SU-DHL-6 (cell line): ENCODE measurements at regions not wholly inside any gene's neighbourhood (a gene's known extent, or its start where the extent isn't known, plus 50 kb on each side); places are given as distances from the start of the nearest gene placed in this dataset.

Experiments used
- H2AFZ ChIP-seq: fragments of 200-600 bp; sonication (generic); 2 replicates; pipeline ENCODE4 v1.6.1; 2014; ENCODE audit warnings: low read depth, mild to moderate bottlenecking, moderate library complexity, mixed read lengths, antibody characterized with exemption, low read length; ENCODE audit not compliant: severe bottlenecking
- H3F3A ChIP-seq: fragments of 200-600 bp; shearing (Covaris generic); 2 replicates; pipeline ENCODE4 v1.6.0; 2016; ENCODE audit warnings: antibody characterized with exemption, mild to moderate bottlenecking; ENCODE audit not compliant: insufficient read depth
- H3K27ac ChIP-seq: fragments of 200-600 bp; sonication (generic); 2 replicates; pipeline ENCODE4 v1.5.1; 2016; ENCODE audit warnings: low read depth, mild to moderate bottlenecking, low read length, moderate library complexity, mixed read lengths
- H3K27me3 ChIP-seq: fragments of 200-600 bp; sonication (generic), shearing (Covaris generic); 2 replicates; pipeline ENCODE4 v1.6.0; 2014; ENCODE audit warnings: mild to moderate bottlenecking, low read length
- H3K36me3 ChIP-seq: fragments of 200-600 bp; sonication (generic); 2 replicates; pipeline ENCODE4 v1.6.1; 2014; ENCODE audit warnings: mild to moderate bottlenecking, low read length, mixed read lengths
- H3K4me2 ChIP-seq: fragments of 300-600, 200-600 bp; shearing (Covaris generic), sonication (generic); 2 replicates; pipeline ENCODE4 v1.6.0; 2014; ENCODE audit warnings: low read length, low read depth, mild to moderate bottlenecking; ENCODE audit not compliant: poor library complexity, severe bottlenecking
- H3K4me3 ChIP-seq: fragments of 200-600 bp; sonication (generic); 2 replicates; pipeline ENCODE4 v1.5.1; 2014; ENCODE audit warnings: antibody characterized with exemption, low read length, mild to moderate bottlenecking, mixed read lengths; ENCODE audit not compliant: insufficient read depth, poor library complexity, severe bottlenecking
- H3K79me2 ChIP-seq: fragments of 200-600 bp; sonication (generic); 2 replicates; pipeline ENCODE4 v1.6.1; 2014; ENCODE audit warnings: mild to moderate bottlenecking, low read length, moderate library complexity; ENCODE audit not compliant: insufficient read depth
- H3K9ac ChIP-seq: fragments of 200-600 bp; sonication (generic); 2 replicates; pipeline ENCODE4 v1.7.0; 2014; ENCODE audit warnings: mild to moderate bottlenecking, low read length
- H3K9me2 ChIP-seq: fragments of 200-600 bp; sonication (generic); replicated peaks from 2 replicates; pipeline ENCODE4 v1.6.1; 2014; ENCODE audit warnings: low read length; ENCODE audit not compliant: insufficient read depth
- H3K9me3 ChIP-seq: fragments of 200-600 bp; sonication (generic); 2 replicates; pipeline ENCODE4 v1.6.1; 2014; ENCODE audit warnings: low read length, mixed read lengths; ENCODE audit not compliant: insufficient read depth
- H4K20me1 ChIP-seq: fragments of 200-600 bp; sonication (generic); 2 replicates; pipeline ENCODE4 v1.6.1; 2014; ENCODE audit warnings: low read depth, mild to moderate bottlenecking, antibody characterized with exemption, low read length, moderate library complexity, mixed read lengths
- EZH2phosphoT487 ChIP-seq: fragments of 200-600 bp; sonication (generic), shearing (Covaris generic); conservative IDR thresholded peaks from 2 replicates; pipeline ENCODE4 v1.6.1; 2018; ENCODE audit warnings: mild to moderate bottlenecking, antibody characterized with exemption, low read length, moderate library complexity, mixed read lengths
- TF ChIP-seq, protein P1 (sequence below): fragments of 200-600 bp; sonication (generic); IDR thresholded peaks from one replicate; pipeline ENCODE4 v1.5.1; 2017; ENCODE audit warnings: antibody characterized with exemption, mild to moderate bottlenecking, low read length, moderate library complexity; ENCODE audit not compliant: insufficient read depth, poor library complexity, severe bottlenecking

DNA sequence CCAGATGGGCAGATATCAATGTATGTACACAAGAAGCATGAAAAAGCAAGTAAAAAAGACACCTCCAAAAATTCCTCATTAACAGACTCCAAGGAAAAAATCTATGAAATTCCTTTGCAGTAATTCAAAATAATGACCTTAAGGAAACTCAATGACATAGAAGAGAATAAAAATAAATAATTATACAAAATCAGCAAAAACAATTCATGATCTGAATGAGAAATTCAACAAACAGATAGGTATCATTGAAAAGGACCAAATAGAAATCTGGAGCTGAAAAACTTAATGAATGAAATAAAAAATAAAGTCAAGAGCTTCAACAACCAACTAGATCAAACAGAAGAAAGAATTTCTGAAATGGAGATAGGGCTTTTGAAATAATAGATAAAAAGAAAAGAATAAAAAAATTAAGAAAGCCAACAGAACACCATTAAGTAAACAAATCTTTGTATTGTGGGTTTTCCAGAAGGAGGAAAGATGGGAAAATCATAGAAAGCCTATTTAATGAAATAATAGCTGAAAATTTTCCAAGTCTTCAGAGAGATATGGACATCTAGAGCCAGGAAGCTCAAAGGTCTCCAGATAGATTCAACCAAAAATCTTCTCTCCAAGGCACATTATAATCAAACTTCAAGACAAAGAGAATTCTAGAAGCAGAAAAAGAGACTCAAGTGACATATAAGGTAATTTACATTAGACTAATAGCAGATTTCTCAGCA is 52.0 kb upstream of the KCNK1 start:
- Histone ChIP-seq H3K9me3 (no peaks in the 10 kb centered on the region), H2AFZ (no peak overlapping the region), H4K20me1 (no peaks in the 10 kb centered on the region), H3K27ac (no peak overlapping the region), H3F3A (no peaks in the 10 kb centered on the region), H3K36me3 (no peaks in the 10 kb centered on the region), H3K9me2 (no peaks in the 10 kb centered on the region), H3K79me2 (no peaks in the 10 kb centered on the region), H3K9ac (no peak overlapping the region), H3K4me2 (no peak overlapping the region), H3K27me3 (no peaks in the 10 kb centered on the region), H3K4me3 (no peak overlapping the region)
- TF ChIP-seq, protein P1, sequence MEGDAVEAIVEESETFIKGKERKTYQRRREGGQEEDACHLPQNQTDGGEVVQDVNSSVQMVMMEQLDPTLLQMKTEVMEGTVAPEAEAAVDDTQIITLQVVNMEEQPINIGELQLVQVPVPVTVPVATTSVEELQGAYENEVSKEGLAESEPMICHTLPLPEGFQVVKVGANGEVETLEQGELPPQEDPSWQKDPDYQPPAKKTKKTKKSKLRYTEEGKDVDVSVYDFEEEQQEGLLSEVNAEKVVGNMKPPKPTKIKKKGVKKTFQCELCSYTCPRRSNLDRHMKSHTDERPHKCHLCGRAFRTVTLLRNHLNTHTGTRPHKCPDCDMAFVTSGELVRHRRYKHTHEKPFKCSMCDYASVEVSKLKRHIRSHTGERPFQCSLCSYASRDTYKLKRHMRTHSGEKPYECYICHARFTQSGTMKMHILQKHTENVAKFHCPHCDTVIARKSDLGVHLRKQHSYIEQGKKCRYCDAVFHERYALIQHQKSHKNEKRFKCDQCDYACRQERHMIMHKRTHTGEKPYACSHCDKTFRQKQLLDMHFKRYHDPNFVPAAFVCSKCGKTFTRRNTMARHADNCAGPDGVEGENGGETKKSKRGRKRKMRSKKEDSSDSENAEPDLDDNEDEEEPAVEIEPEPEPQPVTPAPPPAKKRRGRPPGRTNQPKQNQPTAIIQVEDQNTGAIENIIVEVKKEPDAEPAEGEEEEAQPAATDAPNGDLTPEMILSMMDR: no peak
- TF ChIP-seq EZH2phosphoT487: no peak
